ENCODE measurements at regions not wholly inside any gene's neighbourhood (a gene's known extent, or its start where the extent isn't known, plus 50 kb on each side); places are given as distances from the start of the nearest gene placed in this dataset.

GRCh38 chr13:106284358-106284757 lies 251.1 kb downstream of the EFNB2 start:
- H3K4me3 ChIP-seq (ENCODE audit: low read depth, low read length), result no peak overlapping the region
- H3K27me3 ChIP-seq (replicated peaks), result no peaks in the 10 kb centered on the region
- H3K36me3 ChIP-seq (replicated peaks), result no peaks in the 10 kb centered on the region
- no peak overlapping the region for H3K27ac ChIP-seq
- TF ChIP-seq, protein P1, sequence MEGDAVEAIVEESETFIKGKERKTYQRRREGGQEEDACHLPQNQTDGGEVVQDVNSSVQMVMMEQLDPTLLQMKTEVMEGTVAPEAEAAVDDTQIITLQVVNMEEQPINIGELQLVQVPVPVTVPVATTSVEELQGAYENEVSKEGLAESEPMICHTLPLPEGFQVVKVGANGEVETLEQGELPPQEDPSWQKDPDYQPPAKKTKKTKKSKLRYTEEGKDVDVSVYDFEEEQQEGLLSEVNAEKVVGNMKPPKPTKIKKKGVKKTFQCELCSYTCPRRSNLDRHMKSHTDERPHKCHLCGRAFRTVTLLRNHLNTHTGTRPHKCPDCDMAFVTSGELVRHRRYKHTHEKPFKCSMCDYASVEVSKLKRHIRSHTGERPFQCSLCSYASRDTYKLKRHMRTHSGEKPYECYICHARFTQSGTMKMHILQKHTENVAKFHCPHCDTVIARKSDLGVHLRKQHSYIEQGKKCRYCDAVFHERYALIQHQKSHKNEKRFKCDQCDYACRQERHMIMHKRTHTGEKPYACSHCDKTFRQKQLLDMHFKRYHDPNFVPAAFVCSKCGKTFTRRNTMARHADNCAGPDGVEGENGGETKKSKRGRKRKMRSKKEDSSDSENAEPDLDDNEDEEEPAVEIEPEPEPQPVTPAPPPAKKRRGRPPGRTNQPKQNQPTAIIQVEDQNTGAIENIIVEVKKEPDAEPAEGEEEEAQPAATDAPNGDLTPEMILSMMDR (IDR thresholded peaks at IDR 0.05; ENCODE audit: low read depth, low read length, missing control alignments), result no peak
- DNase-seq, result no peak
- in situ Hi-C loops (cut with HindIII; ENCODE audit: low pct_ligation_motif_present, low sequenced_read_pairs), result no loop called here

DNA sequence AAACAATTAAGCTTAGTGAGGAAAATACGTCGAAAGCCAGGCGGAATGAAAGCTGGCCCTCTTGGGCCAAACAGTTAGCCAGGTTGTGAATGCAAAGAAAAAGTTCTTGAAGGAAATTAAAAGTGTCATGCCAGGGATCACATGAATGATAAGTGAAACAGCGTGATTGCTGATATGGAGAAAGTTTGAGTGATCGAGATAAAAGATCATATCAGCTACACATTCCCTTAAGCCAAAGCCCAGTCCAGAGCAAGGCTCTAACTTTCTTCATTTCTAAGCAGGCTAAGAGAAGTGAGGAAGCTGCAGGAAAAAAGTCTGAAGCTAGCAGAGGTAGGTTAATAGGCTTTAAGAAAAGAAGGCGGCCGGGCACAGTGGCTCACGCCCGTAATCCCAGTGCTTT lies 254.0 kb downstream of the EFNB2 start:
- in situ Hi-C loops (cut with HindIII; ENCODE audit: low pct_ligation_motif_present, low sequenced_read_pairs), result no loop called here
- no peak overlapping the region for H3K27ac ChIP-seq
- TF ChIP-seq, protein P1 (IDR thresholded peaks at IDR 0.05; ENCODE audit: low read depth, low read length, missing control alignments), result no peak
- no peaks in the 10 kb centered on the region for H3K27me3 ChIP-seq (replicated peaks)
- H3K36me3 ChIP-seq (replicated peaks), result no peaks in the 10 kb centered on the region
- no peak for DNase-seq
- H3K4me3 ChIP-seq (ENCODE audit: low read depth, low read length), result no peak overlapping the region

DNA sequence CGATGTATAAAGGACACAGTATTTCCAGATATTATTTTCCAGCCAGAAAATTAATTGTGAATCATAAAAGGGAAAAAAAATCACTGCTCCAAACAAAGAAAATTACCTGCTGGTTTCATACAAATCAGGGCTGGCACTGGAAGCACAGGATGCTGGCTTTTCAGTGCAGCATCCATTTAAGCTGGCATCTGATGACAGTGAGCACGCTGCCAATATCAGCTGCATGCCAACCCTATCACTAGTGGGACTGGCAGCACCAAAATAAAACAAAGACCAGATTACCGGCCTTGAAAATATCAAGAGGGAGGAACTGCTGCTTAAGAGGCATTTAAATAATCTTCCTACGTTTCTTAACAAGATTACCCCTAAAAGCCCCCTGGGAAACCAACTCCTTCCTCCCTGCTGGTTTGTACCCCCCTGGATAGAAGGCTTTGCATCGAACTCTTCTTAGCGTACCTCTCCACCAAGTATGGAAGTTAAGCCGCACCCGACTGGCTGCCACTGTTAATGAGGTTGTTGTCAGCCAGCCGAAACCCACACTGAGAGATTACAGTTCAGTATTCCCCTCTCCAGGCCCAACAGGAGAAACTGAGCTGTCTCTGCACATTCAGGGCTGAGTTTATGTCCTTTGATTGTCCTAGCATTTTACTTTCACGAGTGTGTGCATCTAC lies 257.8 kb downstream of the EFNB2 start:
- H3K27me3 ChIP-seq (replicated peaks), result no peaks in the 10 kb centered on the region

GRCh38 chr13:106276876-106277275 lies 258.6 kb downstream of the EFNB2 start:
- Histone ChIP-seq H3K27me3 (replicated peaks) (no peaks in the 10 kb centered on the region), H3K36me3 (replicated peaks) (no peaks in the 10 kb centered on the region), H3K27ac (no peak overlapping the region), H3K4me3 (ENCODE audit: low read depth, low read length) (no peak overlapping the region)
- TF ChIP-seq, protein P1 (IDR thresholded peaks at IDR 0.05; ENCODE audit: low read depth, low read length, missing control alignments), result no peak
- no peak for DNase-seq
- in situ Hi-C loops (cut with HindIII; ENCODE audit: low pct_ligation_motif_present, low sequenced_read_pairs), result no loop called here

More for the DNA sequence above, 257.8 kb downstream of the EFNB2 start:
- Histone ChIP-seq H3K36me3 (replicated peaks) (no peaks in the 10 kb centered on the region), H3K4me3 (ENCODE audit: low read depth, low read length) (no peak overlapping the region), H3K27ac (no peak overlapping the region)
- TF ChIP-seq, protein P1 (IDR thresholded peaks at IDR 0.05; ENCODE audit: low read depth, low read length, missing control alignments), result no peak
- DNase-seq, result no peak
- in situ Hi-C loops (cut with HindIII; ENCODE audit: low pct_ligation_motif_present, low sequenced_read_pairs), result no loop called here

DNA sequence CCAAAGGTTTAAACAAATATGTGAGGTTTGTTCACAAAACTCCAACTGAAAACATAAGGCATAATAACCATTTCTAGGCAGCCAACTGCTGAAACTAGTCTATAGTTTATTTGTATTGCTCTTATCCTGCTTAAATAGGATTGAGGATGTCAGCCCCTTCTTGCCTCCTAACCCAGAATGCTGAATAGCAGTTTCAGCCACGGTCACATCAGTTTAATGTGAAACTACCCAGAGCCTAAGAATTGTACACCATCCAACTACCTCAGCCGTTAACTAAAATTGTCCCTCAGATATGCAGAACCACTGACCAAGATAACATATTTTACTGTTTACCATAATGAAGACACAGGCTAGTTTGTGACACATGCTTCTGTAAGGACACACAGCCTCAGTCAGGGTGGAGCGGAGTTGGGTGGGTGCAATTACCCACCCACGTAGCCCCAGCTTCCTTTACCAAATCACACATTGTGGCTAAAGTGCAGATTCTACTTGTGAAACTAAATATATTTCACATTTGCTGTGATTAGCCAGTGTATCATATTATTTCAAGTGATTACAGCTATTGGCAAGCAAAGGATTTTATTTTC lies 259.9 kb downstream of the EFNB2 start:
- TF ChIP-seq, protein P1 (IDR thresholded peaks at IDR 0.05; ENCODE audit: low read depth, low read length, missing control alignments), result no peak
- DNase-seq, result no peak
- Histone ChIP-seq H3K36me3 (replicated peaks) (no peaks in the 10 kb centered on the region), H3K27me3 (replicated peaks) (no peaks in the 10 kb centered on the region), H3K4me3 (ENCODE audit: low read depth, low read length) (no peak overlapping the region), H3K27ac (no peak overlapping the region)
- in situ Hi-C loops (cut with HindIII; ENCODE audit: low pct_ligation_motif_present, low sequenced_read_pairs), result no loop called here

All from brain microvascular endothelial cell (primary cell).